Frontal cortex (tissue), 3 donors: ENCODE measurements at regions not wholly inside any gene's neighbourhood (a gene's known extent, or its start where the extent isn't known, plus 50 kb on each side); places are given as distances from the start of the nearest gene placed in this dataset.

Experiments used
- DNase-seq, 2 donors: peaks; one replicate each; pipeline ENCODE4 v3.0.0; 2012; ENCODE audit warnings: low spot score in 2 of 2
- FAIRE-seq: peaks from 2 replicates; lab custom pipeline; 2012; peaks lifted over from hg19 to GRCh38; lab: Jason Lieb, UNC
- donor health status: control.
- donor health status: control.
- donor health status: control.

DNA sequence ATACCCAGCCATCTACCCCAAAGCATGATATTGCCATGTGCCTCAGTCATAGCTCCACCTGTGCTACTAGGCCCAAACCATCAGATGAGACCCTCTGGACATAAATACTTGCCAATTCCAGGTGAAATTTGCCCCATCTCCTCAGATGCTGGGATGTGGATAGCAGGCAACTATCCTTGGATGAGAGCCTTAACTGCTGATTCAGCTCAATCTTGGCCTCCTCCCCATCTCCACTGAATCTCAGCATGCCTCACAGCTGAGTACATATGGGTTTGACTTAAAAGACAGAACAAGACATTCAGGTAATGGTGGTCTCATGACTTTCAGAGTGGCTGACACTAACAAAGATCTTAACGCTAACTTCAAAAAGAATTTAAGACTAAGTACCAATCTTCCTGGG, 50.8 kb upstream of the KLHL13 start:
- no peak for DNase-seq

DNA sequence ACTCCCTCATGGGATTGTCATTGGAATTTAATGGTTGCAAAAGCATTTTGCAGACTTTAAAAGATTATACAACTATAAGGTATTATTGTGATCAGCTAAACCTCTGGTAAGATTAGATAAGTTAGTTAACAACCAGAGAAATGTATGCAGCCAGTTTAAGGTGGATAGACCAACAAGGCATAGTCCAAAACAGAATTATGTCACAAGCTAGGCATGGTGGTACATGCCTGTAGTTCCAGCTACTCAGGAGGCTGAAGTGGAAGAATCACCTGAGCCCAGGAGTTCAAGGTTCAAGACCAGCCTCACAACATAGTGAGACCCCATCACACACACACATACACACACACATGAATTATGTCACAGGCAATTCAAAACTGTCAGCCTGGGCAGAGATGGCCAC, 54.7 kb upstream of the KLHL13 start:
- FAIRE-seq (no peak), DNase-seq (no peak)

More for the DNA sequence above, 50.8 kb upstream of the KLHL13 start:
- FAIRE-seq, result no peak

DNA sequence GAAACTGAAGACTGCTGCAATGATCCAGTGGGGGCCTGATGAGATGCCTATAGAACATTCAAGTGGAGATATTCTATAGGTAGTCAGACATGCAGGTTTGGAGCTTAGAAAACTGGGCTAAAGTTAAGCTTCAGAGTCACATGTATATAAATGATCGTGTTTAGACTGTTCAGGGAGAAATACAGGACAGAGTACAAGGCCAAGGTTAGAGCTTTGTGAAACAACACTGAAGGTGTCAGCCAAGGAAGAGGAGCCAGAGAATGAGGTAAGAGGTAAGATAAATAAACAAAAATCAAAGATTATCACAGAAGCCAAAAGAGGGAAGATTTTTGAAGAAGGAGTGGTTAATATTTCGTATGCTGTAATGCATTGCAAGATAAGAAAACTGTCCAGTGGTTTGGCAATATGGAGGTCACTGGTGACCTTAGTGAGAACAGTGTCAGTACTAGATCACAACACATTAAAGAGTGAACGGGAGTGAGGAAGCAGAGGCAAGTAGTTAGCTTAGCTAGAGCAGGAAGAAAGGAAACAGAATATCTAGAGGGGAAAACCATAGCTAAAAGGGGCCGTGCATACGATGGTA, 58.0 kb upstream of the KLHL13 start:
- no peak for DNase-seq
- no peak for FAIRE-seq

DNA sequence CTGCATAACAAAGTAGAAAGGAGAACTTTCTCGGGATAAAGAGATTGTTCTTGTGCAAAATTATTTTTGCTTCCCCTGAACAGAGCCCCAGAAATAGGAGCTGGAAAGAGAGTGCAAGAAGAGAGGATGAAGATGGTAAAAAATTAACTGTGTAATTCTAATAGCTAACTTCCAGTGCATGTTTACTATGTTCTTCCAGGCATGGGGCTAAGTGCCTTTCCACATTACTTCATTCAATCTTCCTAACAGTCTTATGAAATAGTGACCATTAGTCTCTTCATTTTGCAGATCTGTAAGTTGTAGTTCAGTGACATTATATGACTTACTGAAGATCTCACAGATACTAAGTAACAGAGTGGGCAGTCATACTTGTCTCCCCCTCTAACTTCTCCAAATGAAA, 61.1 kb upstream of the KLHL13 start:
- DNase-seq (no peak), FAIRE-seq (no peak)

DNA sequence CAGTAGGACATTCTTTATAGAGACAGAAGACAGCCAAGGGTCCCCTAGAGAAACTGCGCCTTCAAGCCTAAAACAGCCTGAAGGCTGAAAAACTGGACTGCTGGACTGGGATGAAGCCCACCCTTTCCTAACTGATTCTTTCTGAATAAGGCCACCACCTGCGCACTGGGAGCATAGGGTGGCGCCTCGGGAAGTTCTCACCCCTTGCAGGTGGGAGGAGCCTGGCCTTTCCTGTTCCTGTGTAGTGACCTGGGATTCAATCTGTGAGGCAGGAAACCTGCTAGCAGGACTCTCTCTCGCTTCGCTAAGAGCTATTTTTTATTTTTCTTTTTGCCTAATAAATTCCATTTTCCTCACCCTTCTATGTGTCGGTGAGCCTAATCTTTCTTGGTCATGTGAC, 61.8 kb upstream of the KLHL13 start:
- FAIRE-seq (no peak), DNase-seq (no peak)

DNA sequence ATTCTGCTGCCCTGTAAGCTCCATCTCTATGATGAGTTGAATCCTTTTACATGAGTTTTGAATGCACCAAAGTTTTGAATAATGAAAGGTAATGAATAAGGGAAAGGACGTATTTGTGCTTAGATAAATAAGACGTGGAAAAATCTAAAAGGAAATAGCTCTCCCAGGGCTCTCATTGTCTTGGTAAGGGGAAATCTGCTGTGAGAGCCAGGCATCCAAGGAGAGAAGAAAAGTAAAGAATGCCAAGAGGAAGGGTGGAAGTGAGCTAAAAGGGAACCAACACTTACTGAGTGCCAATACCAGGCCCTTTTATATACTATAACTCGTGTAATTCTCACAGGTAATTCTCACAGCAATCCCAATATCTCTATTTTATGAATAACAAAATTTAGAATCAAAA, 62.6 kb upstream of the KLHL13 start:
- DNase-seq, result no peak
- no peak for FAIRE-seq

DNA sequence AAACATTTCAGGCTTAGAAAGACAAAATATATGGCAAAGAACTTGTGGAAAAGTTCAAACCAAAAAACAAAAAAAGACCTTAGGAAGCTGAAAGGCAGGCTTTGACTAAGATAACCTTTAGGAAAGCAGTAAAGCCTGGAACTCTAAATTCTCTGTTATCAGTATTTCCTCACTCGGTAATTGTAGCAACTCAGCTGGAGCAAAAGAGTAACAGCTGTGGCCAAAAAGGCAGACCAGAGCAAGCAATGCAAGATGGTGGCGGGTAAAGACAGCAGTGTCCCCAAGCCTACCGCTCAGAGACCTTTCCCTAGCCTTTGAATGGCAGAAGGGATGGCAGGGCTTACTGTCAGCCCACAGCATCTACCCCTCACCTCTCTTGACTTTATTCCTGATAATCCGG, 63.1 kb upstream of the KLHL13 start:
- FAIRE-seq (no peak), DNase-seq (no peak)

DNA sequence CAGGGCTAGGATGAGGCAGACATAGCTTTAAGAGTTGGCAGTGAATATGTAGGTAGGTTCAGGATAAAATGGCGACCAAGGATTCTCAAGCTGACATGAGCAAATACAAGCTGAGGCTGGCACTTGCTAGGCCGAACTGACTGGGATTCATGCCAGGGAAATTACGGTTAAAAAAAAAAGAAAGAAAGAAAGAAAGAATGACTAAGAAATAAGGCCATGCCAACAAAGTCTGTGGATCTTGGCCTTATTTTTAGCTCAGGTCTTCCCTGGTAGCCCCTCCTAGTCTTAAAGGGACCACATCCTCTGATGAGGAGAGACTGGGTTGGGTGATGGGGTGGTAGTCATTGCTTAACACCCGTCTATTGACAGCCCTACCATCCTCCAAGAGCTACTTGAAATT, 64.4 kb upstream of the KLHL13 start:
- no peak for FAIRE-seq
- no peak for DNase-seq

DNA sequence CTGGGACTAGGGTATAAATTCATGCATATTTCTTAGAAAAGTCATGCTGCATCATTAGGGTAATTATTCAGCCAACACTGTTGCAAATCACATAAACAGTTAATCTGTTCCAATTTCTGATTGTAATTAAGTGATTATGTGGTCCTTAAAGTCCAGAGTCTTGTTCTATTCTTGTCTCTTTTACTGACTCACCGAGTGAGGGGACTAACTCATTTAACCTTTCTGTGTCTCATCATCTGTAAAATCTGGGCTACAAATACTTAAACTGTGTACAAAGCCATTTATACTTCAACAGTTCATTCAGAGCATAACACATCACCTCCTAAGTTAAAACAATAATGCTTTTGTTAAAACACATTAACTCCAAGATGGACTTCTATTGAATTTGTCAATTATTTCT, 65.4 kb upstream of the KLHL13 start:
- DNase-seq (no peak), FAIRE-seq (no peak)

DNA sequence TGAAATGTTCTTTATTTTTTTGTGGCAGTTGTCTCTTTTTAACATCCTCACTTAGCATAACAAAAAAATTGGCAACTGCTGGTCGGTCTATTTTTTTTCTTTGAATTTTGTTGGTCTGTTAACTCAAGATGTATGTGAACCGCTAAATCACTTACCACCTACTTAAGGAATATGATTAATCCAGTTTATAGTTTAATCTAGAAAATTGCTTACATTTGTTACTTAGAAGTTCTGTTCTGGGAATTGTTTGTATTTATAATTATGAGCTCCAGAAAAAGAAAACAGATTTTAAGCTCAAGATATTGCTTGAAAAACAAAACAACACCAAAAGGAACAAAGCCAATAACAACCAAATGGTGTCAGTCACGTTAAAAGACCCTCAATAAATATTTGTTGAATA, 66.1 kb upstream of the KLHL13 start:
- FAIRE-seq (no peak), DNase-seq (no peak)

DNA sequence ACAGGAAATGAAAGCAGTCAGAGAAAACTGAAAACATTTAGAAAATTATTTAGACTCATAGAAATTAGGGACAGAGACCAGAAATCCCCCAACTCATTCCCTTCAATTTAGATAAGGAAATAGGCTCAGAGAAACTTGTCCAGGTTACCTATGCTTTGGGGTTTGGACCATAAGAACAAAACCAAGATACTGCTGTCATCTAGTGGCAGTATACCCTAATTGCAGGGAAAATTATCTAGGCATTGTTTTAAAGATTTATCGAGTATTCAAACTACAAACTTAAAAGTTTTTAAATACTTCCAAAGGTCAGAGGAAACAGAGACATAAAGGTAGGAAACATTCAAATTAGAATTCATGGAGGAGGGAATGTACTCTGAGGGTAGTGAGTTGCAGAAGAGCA, 67.0 kb upstream of the KLHL13 start:
- no peak for FAIRE-seq
- DNase-seq, result no peak

DNA sequence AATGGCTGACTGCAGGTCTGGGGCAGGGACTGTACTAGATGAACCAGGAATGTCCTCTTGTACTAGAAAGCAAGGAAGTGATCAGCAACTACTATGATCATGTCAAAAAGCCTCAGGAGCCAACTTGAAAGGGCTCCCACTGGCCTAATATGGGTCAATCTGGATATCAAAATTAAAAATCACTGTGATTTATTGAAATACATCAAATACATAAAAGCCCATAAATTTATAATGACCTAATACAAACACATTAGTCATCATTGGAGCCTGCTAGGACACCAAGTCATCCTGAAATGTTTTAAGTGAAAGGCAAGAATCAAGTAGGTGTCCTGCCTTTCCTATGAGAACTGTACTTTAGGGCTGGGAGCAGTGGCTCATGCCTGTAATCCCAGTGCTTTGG, 70.5 kb upstream of the KLHL13 start:
- no peak for DNase-seq
- no peak for FAIRE-seq

DNA sequence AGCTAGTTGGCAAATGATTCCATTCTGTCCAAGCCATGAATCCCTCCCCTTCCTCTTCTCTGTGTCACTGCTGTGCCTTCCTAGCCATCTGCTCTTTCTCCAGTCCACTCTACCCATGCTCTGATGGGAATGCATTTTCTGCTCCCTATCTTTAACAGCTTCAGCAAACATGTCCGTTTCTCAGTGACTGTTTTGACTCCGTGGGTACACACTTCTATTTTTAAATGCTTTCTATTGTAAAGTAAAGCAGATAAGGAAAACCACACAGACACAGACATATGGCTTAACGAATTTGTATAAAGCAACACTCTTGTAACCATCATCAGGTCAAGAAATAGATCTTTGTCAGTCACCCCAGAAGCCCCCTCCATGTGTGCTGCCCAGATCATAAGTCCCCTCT, 72.4 kb upstream of the KLHL13 start:
- FAIRE-seq (no peak), DNase-seq (no peak)

DNA sequence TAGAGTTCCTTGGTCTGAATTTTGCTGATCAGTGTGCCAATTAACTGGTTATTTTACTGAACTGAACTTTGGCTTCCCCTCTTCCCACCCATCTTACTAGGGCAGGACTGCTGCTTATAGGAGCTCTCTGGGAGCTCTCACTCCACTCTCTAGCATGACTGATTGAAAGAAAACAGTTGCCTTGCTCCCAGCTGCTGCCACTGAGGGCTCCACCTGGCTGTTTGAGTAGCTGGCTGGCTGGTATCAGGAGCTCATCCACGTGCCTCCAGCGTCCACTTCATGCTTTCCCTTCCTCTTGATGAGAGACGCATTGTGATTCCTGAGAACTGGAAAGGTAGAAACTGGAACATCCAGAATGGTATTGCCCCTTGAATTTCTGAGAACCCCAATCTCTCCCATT, 73.0 kb upstream of the KLHL13 start:
- DNase-seq (no peak), FAIRE-seq (no peak)

DNA sequence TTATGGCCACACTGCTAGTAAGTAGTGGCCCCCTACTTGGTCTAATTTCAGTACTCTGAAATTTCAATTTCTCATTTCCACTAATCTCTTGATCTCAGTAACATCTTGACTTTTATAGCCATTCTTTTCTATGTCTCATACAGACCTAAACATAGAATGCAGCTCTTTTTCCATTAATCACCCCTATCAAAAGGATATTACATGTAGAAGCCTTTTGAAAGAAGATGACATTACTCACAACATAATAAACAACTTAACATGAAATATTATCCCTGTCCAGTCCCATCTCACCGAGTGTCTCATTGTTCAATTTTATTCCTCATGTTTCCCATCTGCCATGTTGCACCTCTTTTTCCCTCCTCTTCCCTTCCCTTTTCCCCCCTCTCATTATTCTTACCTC, 81.1 kb upstream of the KLHL13 start:
- DNase-seq, result no peak
- FAIRE-seq, result no peak

DNA sequence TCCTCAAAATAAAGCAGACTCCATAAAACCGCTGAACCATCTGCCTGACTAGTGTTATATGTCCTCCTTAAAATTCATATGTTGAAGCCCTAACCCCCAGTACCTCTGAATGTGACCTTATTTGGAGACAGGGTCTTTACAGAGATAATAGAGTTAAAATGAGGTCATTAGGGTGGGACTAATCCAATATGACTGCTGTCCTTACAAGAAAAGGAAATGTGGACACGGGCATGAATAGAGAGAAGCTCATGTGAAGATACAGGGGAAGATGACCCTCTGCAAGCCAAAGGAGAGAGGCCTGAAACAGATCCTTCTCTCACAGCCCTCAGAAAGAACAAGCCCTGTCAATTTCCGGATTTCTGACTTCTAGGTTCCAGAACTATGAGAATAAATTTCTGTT, 82.0 kb upstream of the KLHL13 start:
- DNase-seq, result no peak
- no peak for FAIRE-seq

DNA sequence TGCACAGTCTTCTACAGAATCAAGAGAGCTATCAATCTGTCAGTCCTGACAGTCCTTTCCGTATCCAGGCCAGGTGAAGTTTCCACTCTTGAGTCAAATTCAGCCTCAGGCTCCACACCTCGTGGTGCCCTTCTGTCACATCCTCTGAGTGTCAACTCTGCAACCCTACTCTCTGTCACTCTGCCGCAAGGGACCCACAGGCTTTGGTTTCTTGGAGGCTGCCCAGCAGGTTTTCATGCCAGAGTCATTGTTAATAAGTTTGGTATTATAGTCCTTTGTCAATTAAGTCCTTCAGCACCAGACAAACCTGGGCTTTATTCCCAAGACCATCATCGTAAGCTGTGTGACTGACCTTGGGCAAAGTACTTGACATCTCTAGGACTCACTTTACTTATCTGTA, 83.4 kb upstream of the KLHL13 start:
- no peak for FAIRE-seq
- DNase-seq, result no peak

DNA sequence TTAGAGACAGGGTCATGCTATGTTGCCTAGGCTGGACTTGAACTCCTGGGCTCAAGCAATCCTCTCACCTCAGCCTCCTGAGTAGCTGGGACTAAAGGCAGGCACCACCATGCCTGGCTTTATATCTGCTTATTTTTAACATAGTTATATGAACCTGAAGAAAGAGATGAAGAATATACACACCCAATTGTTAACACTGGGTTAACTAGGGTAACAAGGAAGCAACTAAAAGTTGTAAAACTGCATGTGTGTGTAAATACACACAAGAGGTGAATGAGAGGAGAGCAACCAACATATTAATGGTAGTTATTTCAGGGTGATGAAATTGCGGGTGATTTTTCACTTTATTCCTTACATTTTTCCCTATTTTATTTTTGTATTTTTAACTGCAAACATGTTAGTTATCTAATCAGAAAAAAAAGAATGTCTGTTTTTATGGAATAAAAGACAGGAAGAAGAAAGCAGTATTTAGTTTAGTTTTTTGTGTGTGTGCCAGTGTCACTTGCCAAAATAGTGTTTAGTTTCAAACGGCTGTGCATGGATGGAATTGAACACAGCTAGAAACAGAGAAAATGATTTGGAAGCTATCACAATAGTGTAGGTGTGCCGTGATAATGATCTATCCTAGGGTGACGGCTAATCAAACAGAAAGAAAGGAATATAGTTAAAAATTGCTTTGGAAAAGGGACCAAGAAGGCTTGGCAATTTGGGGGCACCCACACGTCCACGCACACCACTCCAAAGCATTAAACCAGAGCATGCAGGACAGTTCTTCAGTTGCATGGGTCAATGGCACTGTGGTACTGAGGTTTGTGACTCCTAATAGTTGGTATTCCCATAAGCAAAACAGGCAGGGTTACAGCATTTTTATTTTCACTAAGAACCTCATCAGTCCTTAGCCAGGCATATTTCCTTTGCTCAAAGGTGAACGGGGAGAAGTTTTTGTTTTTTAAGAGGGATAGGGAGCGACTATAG, 89.1 kb upstream of the KLHL13 start:
- no peak for FAIRE-seq

DNA sequence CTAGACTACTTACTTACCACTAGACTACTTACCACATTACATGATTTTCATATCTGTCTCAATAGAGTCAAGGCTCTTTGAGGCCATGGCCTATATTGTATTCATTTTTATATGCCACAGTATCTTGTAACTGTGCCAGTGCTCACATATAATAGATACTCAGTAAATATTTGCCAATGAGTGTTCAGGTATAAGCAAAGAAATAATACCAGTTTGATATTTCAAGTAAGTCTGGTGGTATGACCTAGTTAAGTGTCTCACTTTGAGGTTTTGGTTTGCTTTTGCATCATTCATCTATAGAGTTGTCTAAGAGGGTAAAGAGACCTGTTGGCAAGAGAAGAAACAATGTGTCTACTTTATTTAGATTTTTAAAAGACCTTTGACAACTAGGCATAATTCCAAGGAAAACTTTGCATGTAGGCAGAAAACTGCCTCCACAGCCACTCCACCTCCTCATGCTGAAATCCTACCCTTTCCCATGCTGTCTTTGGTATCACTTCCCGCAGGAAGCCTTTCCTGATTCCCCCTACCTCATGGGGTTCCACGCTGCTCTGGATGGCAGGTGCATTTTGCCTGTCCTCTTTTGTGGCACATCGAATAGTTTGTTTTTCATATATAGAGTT, 91.3 kb upstream of the KLHL13 start:
- DNase-seq (no peak), FAIRE-seq (no peak)

More for the DNA sequence above, 89.1 kb upstream of the KLHL13 start:
- no peak for DNase-seq

DNA sequence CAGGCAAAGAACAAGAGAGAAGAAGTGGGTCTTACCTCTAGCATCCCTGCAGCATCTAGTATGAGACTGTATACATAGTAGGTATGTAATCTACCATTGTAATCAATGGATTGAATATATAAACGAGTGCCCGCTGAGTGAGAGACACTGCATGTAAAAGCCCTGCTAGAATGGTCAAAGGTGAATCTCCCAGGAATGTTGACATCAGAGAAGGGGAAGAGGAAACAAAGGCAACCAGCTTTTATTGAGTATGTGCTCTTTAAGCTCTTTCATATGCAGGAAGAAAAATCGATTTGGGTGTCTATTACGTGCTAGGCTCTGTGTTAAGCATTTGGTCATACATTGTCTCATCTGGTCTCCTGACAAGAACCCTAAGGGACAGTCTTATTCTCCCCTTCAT, 91.9 kb upstream of the KLHL13 start:
- DNase-seq (no peak), FAIRE-seq (no peak)
